Activated CD8-positive, alpha-beta T cell treated with anti-CD3 and anti-CD28 coated beads for 36 hours (primary cell): ENCODE measurements at regions not wholly inside any gene's neighbourhood (a gene's known extent, or its start where the extent isn't known, plus 50 kb on each side); places are given as distances from the start of the nearest gene placed in this dataset.

ENCODE experiments used
- ATAC-seq: fragments of 200-7000 bp; cut with Tn5 transposase; one replicate; pipeline ENCODE4 v1.10.0; 2021; ENCODE audit warnings: mild to moderate bottlenecking, moderate library complexity
- CTCF ChIA-PET: fragments of 350-600 bp; sonication (Branson Sonifier 250); formaldehyde crosslinking; loops from one replicate; lab custom pipeline; 2021; ENCODE audit warnings: antibody characterized with exemption; lab: Charles Lee
- POLR2A ChIA-PET: fragments of 350-600 bp; sonication (Branson Sonifier 250); formaldehyde crosslinking; loops from one replicate; lab custom pipeline; 2021; ENCODE audit warnings: antibody characterized with exemption; lab: Charles Lee
- DNase-seq: peaks from one replicate; pipeline ENCODE4 v3.0.0-alpha.2; 2020
- H3K27ac Mint-ChIP-seq: one replicate; pipeline ENCODE4 v1.8.0; 2021; ENCODE audit warnings: mild to moderate bottlenecking, mixed read lengths
- H3K27me3 Mint-ChIP-seq: one replicate; pipeline ENCODE4 v1.8.0; 2021; ENCODE audit warnings: mixed read lengths
- H3K36me3 Mint-ChIP-seq: one replicate; pipeline ENCODE4 v1.8.0; 2021; ENCODE audit warnings: low read depth, mixed read lengths
- H3K4me1 Mint-ChIP-seq: one replicate; pipeline ENCODE4 v1.8.0; 2021; ENCODE audit warnings: low read depth, mixed read lengths
- H3K4me3 Mint-ChIP-seq: one replicate; pipeline ENCODE4 v1.8.0; 2021; ENCODE audit warnings: mild to moderate bottlenecking, moderate library complexity, mixed read lengths
- H3K9me3 Mint-ChIP-seq: one replicate; pipeline ENCODE4 v1.8.0; 2021; ENCODE audit warnings: mixed read lengths
- intact Hi-C: fragments of 100-400 bp; cut with micrococcal nuclease; formaldehyde crosslinking; loops from one replicate; pipeline ENCODE4 v1.10.0; 2022
- TF ChIP-seq, protein P1 (sequence below): fragments of 200-600 bp; IDR thresholded peaks from one replicate; pipeline ENCODE4 v1.8.0; 2022; ENCODE audit warnings: antibody characterized with exemption, mild to moderate bottlenecking

DNA sequence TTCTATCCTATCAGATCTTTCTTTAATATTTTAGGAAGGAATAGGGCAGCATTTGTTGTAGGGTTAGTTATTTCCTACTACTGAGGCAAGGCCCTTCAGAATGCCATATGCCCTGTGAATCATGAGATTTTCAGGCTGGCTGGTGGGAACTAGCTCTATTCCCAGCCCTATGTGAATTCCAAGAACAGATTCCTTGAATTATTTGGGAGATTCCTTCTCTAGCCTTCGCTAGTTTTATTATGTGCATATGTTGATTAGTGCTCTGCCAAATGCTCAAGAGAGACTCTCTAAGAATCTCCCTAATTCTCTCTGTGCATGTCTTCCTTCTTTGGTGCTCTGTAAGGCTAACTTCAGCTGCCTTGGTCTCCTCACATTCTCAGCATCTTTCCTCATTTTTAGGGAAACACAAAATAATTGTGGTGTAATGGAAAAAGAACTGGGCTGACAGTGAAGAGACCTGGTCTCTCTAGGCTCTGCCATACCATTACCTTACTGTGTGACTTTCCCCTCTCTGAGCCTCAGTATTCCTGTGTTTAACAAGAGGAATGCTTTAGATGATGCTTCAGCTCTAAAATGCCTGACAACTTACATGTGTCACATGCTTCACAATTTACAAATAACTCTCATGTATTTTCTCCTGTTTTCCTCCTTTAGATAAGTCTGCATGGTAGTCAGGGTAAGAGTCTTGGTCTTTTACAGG, 79.7 kb downstream of the VMA21 start:
- Mint-ChIP-seq H3K27me3 (peaks cover 2% of the 10 kb centered on the region), H3K4me1 (no peaks in the 10 kb centered on the region), H3K9me3 (no peaks in the 10 kb centered on the region), H3K27ac (no peak overlapping the region), H3K36me3 (no peaks in the 10 kb centered on the region), H3K4me3 (no peak overlapping the region)
- CTCF ChIA-PET: no interaction called here
- TF ChIP-seq, protein P1, sequence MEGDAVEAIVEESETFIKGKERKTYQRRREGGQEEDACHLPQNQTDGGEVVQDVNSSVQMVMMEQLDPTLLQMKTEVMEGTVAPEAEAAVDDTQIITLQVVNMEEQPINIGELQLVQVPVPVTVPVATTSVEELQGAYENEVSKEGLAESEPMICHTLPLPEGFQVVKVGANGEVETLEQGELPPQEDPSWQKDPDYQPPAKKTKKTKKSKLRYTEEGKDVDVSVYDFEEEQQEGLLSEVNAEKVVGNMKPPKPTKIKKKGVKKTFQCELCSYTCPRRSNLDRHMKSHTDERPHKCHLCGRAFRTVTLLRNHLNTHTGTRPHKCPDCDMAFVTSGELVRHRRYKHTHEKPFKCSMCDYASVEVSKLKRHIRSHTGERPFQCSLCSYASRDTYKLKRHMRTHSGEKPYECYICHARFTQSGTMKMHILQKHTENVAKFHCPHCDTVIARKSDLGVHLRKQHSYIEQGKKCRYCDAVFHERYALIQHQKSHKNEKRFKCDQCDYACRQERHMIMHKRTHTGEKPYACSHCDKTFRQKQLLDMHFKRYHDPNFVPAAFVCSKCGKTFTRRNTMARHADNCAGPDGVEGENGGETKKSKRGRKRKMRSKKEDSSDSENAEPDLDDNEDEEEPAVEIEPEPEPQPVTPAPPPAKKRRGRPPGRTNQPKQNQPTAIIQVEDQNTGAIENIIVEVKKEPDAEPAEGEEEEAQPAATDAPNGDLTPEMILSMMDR: no peak
- no peak for ATAC-seq
- POLR2A ChIA-PET: no interaction called here
- no peak for DNase-seq
- intact Hi-C loops: no loop called here

DNA sequence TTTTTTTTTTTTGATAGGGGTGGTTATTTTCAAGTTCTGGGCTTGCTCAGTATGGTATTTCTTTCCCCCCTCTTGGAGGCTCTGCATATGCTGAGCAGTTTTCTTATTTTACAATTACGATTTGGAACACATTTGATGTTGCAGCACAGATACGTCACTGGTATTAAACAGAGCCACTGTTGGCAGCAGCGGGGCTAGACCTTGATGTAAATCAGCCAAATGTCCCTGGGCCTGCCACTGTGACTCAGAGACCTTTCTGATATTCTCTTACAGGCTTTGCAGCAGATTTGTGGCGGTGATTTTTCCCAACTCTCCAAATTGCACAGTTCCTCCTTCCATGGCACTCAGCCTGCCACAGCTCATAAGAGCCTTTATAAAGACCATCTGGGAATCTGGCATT, 81.1 kb downstream of the VMA21 start:
- POLR2A ChIA-PET: no interaction called here
- Mint-ChIP-seq H3K4me3 (no peak overlapping the region), H3K4me1 (no peaks in the 10 kb centered on the region), H3K27me3 (peaks cover 2% of the 10 kb centered on the region), H3K36me3 (no peaks in the 10 kb centered on the region), H3K9me3 (no peaks in the 10 kb centered on the region), H3K27ac (no peak overlapping the region)
- no peak for ATAC-seq
- CTCF ChIA-PET: no interaction called here
- no peak for DNase-seq
- TF ChIP-seq, protein P1: no peak
- intact Hi-C loops: no loop called here

DNA sequence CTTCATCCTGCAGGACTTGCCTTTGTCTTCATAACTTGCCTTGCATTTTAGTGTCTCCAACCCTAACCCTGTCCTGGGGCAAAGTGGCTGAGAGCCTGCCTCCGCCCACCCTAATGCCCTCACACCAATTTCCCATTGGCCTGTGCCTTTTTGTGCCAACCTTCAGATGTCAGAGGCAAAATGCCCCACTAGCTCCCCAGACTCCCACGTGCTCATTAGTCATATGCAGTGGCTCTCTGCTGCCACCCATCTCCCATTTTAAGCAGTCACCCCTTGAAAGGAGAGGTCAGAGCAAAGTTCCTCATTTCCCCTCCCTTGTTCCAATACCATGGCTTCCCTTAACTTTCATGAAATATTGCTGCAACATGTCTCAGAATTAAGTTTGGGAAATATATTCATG, 74.8 kb upstream of the PASD1 start:
- Mint-ChIP-seq H3K27me3 (no peaks in the 10 kb centered on the region), H3K36me3 (no peaks in the 10 kb centered on the region), H3K4me1 (peaks cover 3% of the 10 kb centered on the region), H3K9me3 (no peaks in the 10 kb centered on the region), H3K4me3 (no peak overlapping the region), H3K27ac (no peak overlapping the region)
- POLR2A ChIA-PET: no interaction called here
- intact Hi-C loops: no loop called here
- no peak for ATAC-seq
- DNase-seq: peak; percentile 23
- CTCF ChIA-PET: interaction anchor here (1.1 kb wide), 1 partner anchor 17 kb away, joined by 3 read pairs; no protein-coding TSS in a partner anchor
- TF ChIP-seq, protein P1: no peak

DNA sequence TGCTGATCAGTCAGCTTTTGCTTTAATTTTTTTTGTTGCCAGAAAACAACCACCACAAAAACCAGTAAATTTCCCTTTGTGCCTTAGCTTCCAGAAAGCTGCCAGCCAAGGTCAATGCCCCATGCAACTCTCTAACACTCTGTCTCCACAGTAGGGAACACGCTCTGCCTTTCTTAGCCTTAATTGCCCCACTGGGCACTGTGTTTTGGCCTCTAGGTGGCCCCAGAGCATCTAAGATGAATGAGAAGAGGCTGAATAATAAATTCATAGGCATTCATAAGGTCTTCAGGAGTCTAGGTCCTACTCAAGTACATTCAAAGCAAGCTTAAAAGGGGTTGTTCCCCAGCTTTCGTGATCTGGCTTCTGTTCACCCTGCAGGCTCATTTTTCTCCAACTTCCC, 57.7 kb upstream of the PASD1 start:
- peak; percentile 40 for DNase-seq
- Mint-ChIP-seq H3K36me3 (no peaks in the 10 kb centered on the region), H3K27me3 (peaks cover 7% of the 10 kb centered on the region), H3K27ac (no peak overlapping the region), H3K9me3 (no peaks in the 10 kb centered on the region), H3K4me1 (no peaks in the 10 kb centered on the region), H3K4me3 (no peak overlapping the region)
- TF ChIP-seq, protein P1: no peak
- ChIA-PET CTCF (interaction anchor here (1.4 kb wide), 1 partner anchor 18 kb away, joined by 3 read pairs; no protein-coding TSS in a partner anchor), POLR2A (no interaction called here)
- no peak for ATAC-seq
- intact Hi-C loops: loop anchor here (10.0 kb wide), 1 partner anchor 179 kb away; no protein-coding TSS in a partner anchor

DNA sequence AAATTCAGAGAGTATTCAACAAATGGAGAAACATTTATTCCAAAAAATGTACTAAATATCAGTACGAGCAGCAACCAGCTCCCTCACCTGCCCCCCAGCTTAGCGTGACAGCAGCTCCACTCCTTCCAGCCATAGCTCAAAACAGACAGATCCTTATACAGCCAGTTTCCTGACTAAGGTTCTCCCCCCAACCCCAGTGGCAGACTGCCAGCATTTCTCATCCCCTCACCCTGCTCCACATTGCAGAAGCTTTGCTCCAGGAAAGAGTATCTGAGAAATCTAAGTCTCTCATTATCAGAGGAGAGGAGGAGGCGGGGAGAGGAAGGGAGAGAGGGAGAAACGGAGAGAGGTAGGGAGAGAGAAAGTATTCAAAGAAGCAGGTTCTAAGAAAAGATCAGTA, 53.3 kb upstream of the PASD1 start:
- Mint-ChIP-seq H3K4me1 (no peaks in the 10 kb centered on the region), H3K27me3 (peaks cover 5% of the 10 kb centered on the region), H3K27ac (no peak overlapping the region), H3K36me3 (no peaks in the 10 kb centered on the region), H3K9me3 (no peaks in the 10 kb centered on the region), H3K4me3 (no peak overlapping the region)
- no peak for ATAC-seq
- TF ChIP-seq, protein P1: no peak
- ChIA-PET CTCF (no interaction called here), POLR2A (no interaction called here)
- no peak for DNase-seq
- intact Hi-C loops: no loop called here
